HEK293 (cell line): ENCODE measurements at regions not wholly inside any gene's neighbourhood (a gene's known extent, or its start where the extent isn't known, plus 50 kb on each side); places are given as distances from the start of the nearest gene placed in this dataset.

Source experiments
- PRDM2 ChIP-seq: fragments of 450-650 bp; formaldehyde crosslinking; IDR thresholded peaks from 2 replicates; pipeline ENCODE4 v1.5.1; 2016; ENCODE audit warnings: missing biosample characterization, missing genetic modification characterization, borderline replicate concordance
- TSHZ1 ChIP-seq: fragments of 450-650 bp; formaldehyde crosslinking; IDR thresholded peaks from 2 replicates; pipeline ENCODE4 v1.5.1; 2016; ENCODE audit warnings: missing biosample characterization, missing genetic modification characterization, borderline replicate concordance
- YY1 ChIP-seq: fragments of 450-650 bp; formaldehyde crosslinking; IDR thresholded peaks from 2 replicates; pipeline ENCODE4 v1.5.1; 2018; ENCODE audit warnings: missing biosample characterization, missing genetic modification characterization
- ZBTB1 ChIP-seq: fragments of 450-650 bp; formaldehyde crosslinking; IDR thresholded peaks from 2 replicates; pipeline ENCODE4 v1.5.1; 2016; ENCODE audit warnings: missing biosample characterization, missing genetic modification characterization
- ZNF10 ChIP-seq: fragments of 450-650 bp; formaldehyde crosslinking; IDR thresholded peaks from 2 replicates; pipeline ENCODE4 v1.5.1; 2017; ENCODE audit warnings: missing biosample characterization, missing genetic modification characterization
- ZNF350 ChIP-seq: fragments of 450-650 bp; formaldehyde crosslinking; IDR thresholded peaks from 2 replicates; pipeline ENCODE4 v1.5.0; 2017; ENCODE audit warnings: missing biosample characterization, mild to moderate bottlenecking, missing genetic modification characterization
- ZNF449 ChIP-seq: fragments of 450-650 bp; formaldehyde crosslinking; IDR thresholded peaks from 2 replicates; pipeline ENCODE4 v1.5.1; 2017; ENCODE audit warnings: missing biosample characterization, mild to moderate bottlenecking, missing genetic modification characterization, moderate library complexity
- ZNF707 ChIP-seq: fragments of 450-650 bp; formaldehyde crosslinking; IDR thresholded peaks from 2 replicates; pipeline ENCODE4 v1.5.1; 2016; ENCODE audit warnings: missing biosample characterization, missing genetic modification characterization
- ZSCAN16 ChIP-seq: fragments of 450-650 bp; formaldehyde crosslinking; IDR thresholded peaks from 2 replicates; pipeline ENCODE4 v1.5.1; 2016; ENCODE audit warnings: missing biosample characterization, missing genetic modification characterization
- TF ChIP-seq, protein P1 (sequence below): fragments of 450-650 bp; formaldehyde crosslinking; IDR thresholded peaks from 2 replicates; pipeline ENCODE4 v1.5.1; 2016; ENCODE audit warnings: missing biosample characterization, missing genetic modification characterization

- TF ChIP-seq ZNF707 (no peak), ZNF10 (no peak), ZSCAN16 (tag by site-specific recombination) (no peak), ZBTB1 (tag by site-specific recombination) (no peak), PRDM2 (tag by site-specific recombination) (no peak), YY1 (tag by site-specific recombination) (no peak), ZNF449 (tag by site-specific recombination) (no peak), TSHZ1 (tag by site-specific recombination) (no peak), ZNF350 (tag by site-specific recombination) (no peak)
- TF ChIP-seq, protein P1, sequence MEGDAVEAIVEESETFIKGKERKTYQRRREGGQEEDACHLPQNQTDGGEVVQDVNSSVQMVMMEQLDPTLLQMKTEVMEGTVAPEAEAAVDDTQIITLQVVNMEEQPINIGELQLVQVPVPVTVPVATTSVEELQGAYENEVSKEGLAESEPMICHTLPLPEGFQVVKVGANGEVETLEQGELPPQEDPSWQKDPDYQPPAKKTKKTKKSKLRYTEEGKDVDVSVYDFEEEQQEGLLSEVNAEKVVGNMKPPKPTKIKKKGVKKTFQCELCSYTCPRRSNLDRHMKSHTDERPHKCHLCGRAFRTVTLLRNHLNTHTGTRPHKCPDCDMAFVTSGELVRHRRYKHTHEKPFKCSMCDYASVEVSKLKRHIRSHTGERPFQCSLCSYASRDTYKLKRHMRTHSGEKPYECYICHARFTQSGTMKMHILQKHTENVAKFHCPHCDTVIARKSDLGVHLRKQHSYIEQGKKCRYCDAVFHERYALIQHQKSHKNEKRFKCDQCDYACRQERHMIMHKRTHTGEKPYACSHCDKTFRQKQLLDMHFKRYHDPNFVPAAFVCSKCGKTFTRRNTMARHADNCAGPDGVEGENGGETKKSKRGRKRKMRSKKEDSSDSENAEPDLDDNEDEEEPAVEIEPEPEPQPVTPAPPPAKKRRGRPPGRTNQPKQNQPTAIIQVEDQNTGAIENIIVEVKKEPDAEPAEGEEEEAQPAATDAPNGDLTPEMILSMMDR (tag by site-specific recombination) = no peak
Observed at GRCh38 chr5:135196483-135196882, 162.5 kb upstream of the PITX1 start.
